CD4-positive, CD25-positive, alpha-beta regulatory T cell (primary cell): ENCODE measurements at regions not wholly inside any gene's neighbourhood (a gene's known extent, or its start where the extent isn't known, plus 50 kb on each side); places are given as distances from the start of the nearest gene placed in this dataset.

ENCODE experiments used
- ATAC-seq, 2 donors: fragments of 150-1000 bp; cut with Tn5 transposase; one replicate each; pipeline ENCODE4 v1.10.0; 2021; ENCODE audit warnings: low read depth in 2 of 2, moderate number of reproducible peaks in 2 of 2, moderate library complexity in 1 of 2
- DNase-seq, 3 donors: peaks; one replicate each; pipeline versions ENCODE4 v3.0.0 to v3.0.0-alpha.2; 2012 to 2022; ENCODE audit warnings: mixed read lengths in 1 of 3
- H3K27ac ChIP-seq: one replicate; pipeline ENCODE4 v1.7.0; 2013; ENCODE audit warnings: mild to moderate bottlenecking, low read length; ENCODE audit not compliant: insufficient read depth, poor library complexity, severe bottlenecking
- H3K27me3 ChIP-seq: one replicate; pipeline ENCODE4 v1.7.0; 2013; ENCODE audit warnings: low read length; ENCODE audit not compliant: control insufficient read depth, insufficient read depth
- H3K36me3 ChIP-seq: one replicate; pipeline ENCODE4 v1.7.0; 2013; ENCODE audit warnings: mild to moderate bottlenecking, low read length, moderate library complexity; ENCODE audit not compliant: control insufficient read depth, insufficient read depth
- H3K4me1 ChIP-seq: 2 replicates; pipeline ENCODE4 v1.7.0; 2013; ENCODE audit warnings: mild to moderate bottlenecking, low read length; ENCODE audit not compliant: insufficient read depth, control insufficient read depth, poor library complexity, severe bottlenecking
- H3K4me3 ChIP-seq: one replicate; pipeline ENCODE4 v1.7.0; 2013; ENCODE audit warnings: low read depth, mild to moderate bottlenecking, low read length, moderate library complexity
- H3K9me3 ChIP-seq, 2 experiments: 1 replicate in 1 of 2; 2 replicates in 1 of 2; pipeline ENCODE4 v1.7.0; 2013; ENCODE audit warnings: low read length in 2 of 2, mild to moderate bottlenecking in 1 of 2, moderate library complexity in 1 of 2; ENCODE audit not compliant: control insufficient read depth in 2 of 2
- H3K27ac Mint-ChIP-seq, 3 donors: one replicate each; pipeline ENCODE4 v1.8.0; 2020 to 2022; ENCODE audit warnings: mild to moderate bottlenecking in 3 of 3, mixed read lengths in 3 of 3, moderate library complexity in 2 of 3
- H3K27me3 Mint-ChIP-seq: one replicate; pipeline ENCODE4 v1.8.0; 2022; ENCODE audit warnings: mild to moderate bottlenecking, mixed read lengths
- H3K36me3 Mint-ChIP-seq: one replicate; pipeline ENCODE4 v1.8.0; 2020; ENCODE audit warnings: mixed read lengths
- H3K4me1 Mint-ChIP-seq, 4 donors: one replicate each; pipeline ENCODE4 v1.8.0; 2020 to 2022; ENCODE audit warnings: mixed read lengths in 4 of 4, mild to moderate bottlenecking in 1 of 4
- H3K4me3 Mint-ChIP-seq, 4 donors: one replicate each; pipeline ENCODE4 v1.8.0; 2020 to 2022; ENCODE audit warnings: mild to moderate bottlenecking in 4 of 4, mixed read lengths in 4 of 4, moderate library complexity in 3 of 4
- H3K9me3 Mint-ChIP-seq, 7 donors: one replicate each; pipeline ENCODE4 v1.8.0; 2020 to 2022; ENCODE audit warnings: mixed read lengths in 7 of 7, mild to moderate bottlenecking in 3 of 7, moderate library complexity in 2 of 7

- H3K4me1 Mint-ChIP-seq: no peaks in the 10 kb centered on the region
- no peak for DNase-seq
- Histone ChIP-seq H3K27me3 (no peaks in the 10 kb centered on the region), H3K27ac (no peak overlapping the region), H3K9me3 (no peaks in the 10 kb centered on the region), H3K36me3 (no peaks in the 10 kb centered on the region), H3K4me1 (no peaks in the 10 kb centered on the region), H3K4me3 (no peak overlapping the region)
- H3K36me3 Mint-ChIP-seq: no peaks in the 10 kb centered on the region
- ATAC-seq: no peak
- H3K27me3 Mint-ChIP-seq: no peaks in the 10 kb centered on the region
- peaks cover 0 to 8% (median 2%) of the 10 kb centered on the region in 7 donors for H3K9me3 Mint-ChIP-seq
- H3K4me3 Mint-ChIP-seq: no peak overlapping the region
- H3K27ac Mint-ChIP-seq: no peak overlapping the region
Observed at GRCh38 chr5:44001236-44001635, 388.0 kb downstream of the FGF10 start.

GRCh38 chr5:43997647-43998272, 391.5 kb downstream of the FGF10 start:
- H3K36me3 ChIP-seq: no peaks in the 10 kb centered on the region
- Mint-ChIP-seq H3K4me3 (no peak overlapping the region), H3K27ac (no peak overlapping the region), H3K36me3 (no peaks in the 10 kb centered on the region), H3K27me3 (no peaks in the 10 kb centered on the region), H3K9me3 (peaks cover 0 to 2% (median under 1%) of the 10 kb centered on the region in 7 donors), H3K4me1 (no peaks in the 10 kb centered on the region)
- ATAC-seq (no peak), DNase-seq (no peak)
- no peaks in the 10 kb centered on the region for H3K27me3 ChIP-seq
- H3K4me3 ChIP-seq: no peak overlapping the region
- no peaks in the 10 kb centered on the region for H3K4me1 ChIP-seq
- H3K9me3 ChIP-seq: no peaks in the 10 kb centered on the region
- H3K27ac ChIP-seq: no peak overlapping the region

GRCh38 chr5:43996221-43996620, 393.0 kb downstream of the FGF10 start:
- Mint-ChIP-seq H3K27me3 (no peaks in the 10 kb centered on the region), H3K36me3 (no peaks in the 10 kb centered on the region), H3K4me3 (no peak overlapping the region), H3K4me1 (no peaks in the 10 kb centered on the region), H3K9me3 (peaks cover 0 to 4% (median 0%) of the 10 kb centered on the region in 7 donors), H3K27ac (no peak overlapping the region)
- ATAC-seq (no peak), DNase-seq (no peak)
- H3K36me3 ChIP-seq: no peaks in the 10 kb centered on the region
- H3K9me3 ChIP-seq: no peaks in the 10 kb centered on the region
- H3K27me3 ChIP-seq: no peaks in the 10 kb centered on the region
- no peak overlapping the region for H3K27ac ChIP-seq
- no peaks in the 10 kb centered on the region for H3K4me1 ChIP-seq
- H3K4me3 ChIP-seq: no peak overlapping the region

GRCh38 chr5:43994352-43994708, 391.4 kb downstream of the NNT start:
- no peak overlapping the region for H3K27ac ChIP-seq
- Mint-ChIP-seq H3K4me3 (no peak overlapping the region), H3K27ac (no peak overlapping the region), H3K9me3 (peaks cover 0 to 4% (median 0%) of the 10 kb centered on the region in 7 donors), H3K27me3 (no peaks in the 10 kb centered on the region), H3K36me3 (no peaks in the 10 kb centered on the region), H3K4me1 (no peaks in the 10 kb centered on the region)
- no peaks in the 10 kb centered on the region for H3K36me3 ChIP-seq
- no peaks in the 10 kb centered on the region for H3K9me3 ChIP-seq
- ATAC-seq: no peak
- H3K27me3 ChIP-seq: no peaks in the 10 kb centered on the region
- DNase-seq: no peak
- H3K4me1 ChIP-seq: no peaks in the 10 kb centered on the region
- H3K4me3 ChIP-seq: no peak overlapping the region

GRCh38 chr5:43993634-43994351, 390.8 kb downstream of the NNT start:
- Mint-ChIP-seq H3K27me3 (no peaks in the 10 kb centered on the region), H3K4me3 (no peak overlapping the region), H3K27ac (no peak overlapping the region), H3K4me1 (no peaks in the 10 kb centered on the region), H3K36me3 (no peaks in the 10 kb centered on the region), H3K9me3 (peaks cover 0 to 4% (median 0%) of the 10 kb centered on the region in 7 donors)
- no peaks in the 10 kb centered on the region for H3K36me3 ChIP-seq
- no peaks in the 10 kb centered on the region for H3K9me3 ChIP-seq
- ATAC-seq (no peak), DNase-seq (no peak)
- no peaks in the 10 kb centered on the region for H3K4me1 ChIP-seq
- H3K27me3 ChIP-seq: no peaks in the 10 kb centered on the region
- no peak overlapping the region for H3K27ac ChIP-seq
- H3K4me3 ChIP-seq: no peak overlapping the region

DNA sequence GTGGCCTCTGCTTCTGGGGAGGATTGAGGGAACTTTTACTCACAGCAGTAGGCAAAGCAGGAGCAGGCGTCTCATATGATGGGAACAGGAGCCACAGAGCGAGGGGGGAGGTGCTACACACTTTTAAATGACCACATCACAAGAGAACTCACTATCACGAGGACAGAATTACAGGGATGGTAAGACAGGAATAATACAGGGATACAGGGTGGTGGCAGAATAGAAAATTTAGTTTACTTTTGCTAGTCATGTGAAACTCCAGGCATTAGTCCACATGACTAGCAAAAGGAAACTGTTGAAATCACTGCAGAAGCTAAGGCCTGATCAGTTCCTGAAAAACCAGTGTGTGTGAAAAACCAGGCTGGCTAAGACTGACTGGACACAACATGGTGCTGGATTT, 382.4 kb downstream of the NNT start:
- H3K27ac Mint-ChIP-seq: no peak overlapping the region
- H3K27me3 Mint-ChIP-seq: no peaks in the 10 kb centered on the region
- Histone ChIP-seq H3K27ac (no peak overlapping the region), H3K27me3 (no peaks in the 10 kb centered on the region), H3K36me3 (no peaks in the 10 kb centered on the region), H3K4me3 (no peak overlapping the region), H3K9me3 (no peaks in the 10 kb centered on the region), H3K4me1 (no peaks in the 10 kb centered on the region)
- H3K9me3 Mint-ChIP-seq: peaks cover 2 to 12% (median 5%) of the 10 kb centered on the region in 7 donors
- DNase-seq (no peak), ATAC-seq (no peak)
- no peak overlapping the region for H3K4me3 Mint-ChIP-seq
- H3K36me3 Mint-ChIP-seq: no peaks in the 10 kb centered on the region
- H3K4me1 Mint-ChIP-seq: no peaks in the 10 kb centered on the region

DNA sequence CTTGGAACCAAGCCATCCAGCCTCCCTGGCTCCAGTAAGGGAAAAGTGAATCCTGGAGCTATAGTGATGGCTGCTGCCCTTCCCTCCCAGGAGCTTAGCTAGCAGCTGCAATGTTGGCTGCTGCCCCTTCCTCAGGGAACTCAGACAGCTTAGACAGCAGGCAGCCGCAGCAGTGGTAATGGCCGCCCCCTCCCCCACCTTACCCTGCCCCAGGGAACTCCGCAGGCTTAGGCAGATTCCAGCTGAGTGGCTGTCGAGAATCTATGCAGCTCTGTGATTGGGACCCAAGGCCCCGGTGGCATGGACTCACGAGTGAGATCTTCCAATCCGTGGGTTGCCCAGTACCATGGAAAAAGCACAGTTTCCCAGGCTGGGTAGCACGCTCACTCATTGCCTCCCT, 378.6 kb downstream of the NNT start:
- Mint-ChIP-seq H3K27ac (peak overlapping the region in 1 of 3 donors; percentile 22), H3K4me1 (no peaks in the 10 kb centered on the region), H3K36me3 (no peaks in the 10 kb centered on the region), H3K9me3 (peaks cover 0 to 17% (median 10%) of the 10 kb centered on the region in 7 donors), H3K4me3 (no peak overlapping the region), H3K27me3 (no peaks in the 10 kb centered on the region)
- H3K4me3 ChIP-seq: no peak overlapping the region
- H3K27me3 ChIP-seq: no peaks in the 10 kb centered on the region
- H3K36me3 ChIP-seq: no peaks in the 10 kb centered on the region
- DNase-seq (no peak), ATAC-seq (no peak)
- H3K9me3 ChIP-seq: no peaks in the 10 kb centered on the region
- no peak overlapping the region for H3K27ac ChIP-seq
- H3K4me1 ChIP-seq: no peaks in the 10 kb centered on the region

DNA sequence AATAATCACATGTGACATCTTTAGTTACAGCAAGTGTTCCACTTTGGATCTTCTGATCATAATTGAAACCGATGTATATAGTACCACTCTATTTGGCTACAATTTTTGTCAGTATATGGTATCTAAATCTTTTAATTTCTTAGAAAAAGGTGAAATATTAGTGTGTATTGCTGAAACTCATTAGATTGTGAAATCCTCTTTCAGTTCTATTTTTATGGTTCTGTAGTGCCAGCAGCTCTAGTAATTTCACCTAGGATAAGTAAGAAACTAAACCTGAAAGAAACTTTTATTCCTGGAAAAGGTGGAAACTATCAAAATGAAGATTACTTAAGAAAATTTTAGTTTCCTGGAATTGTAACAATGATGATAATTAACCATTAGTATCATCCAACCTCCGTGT, 370.9 kb downstream of the NNT start:
- no peak overlapping the region for H3K4me3 ChIP-seq
- no peak overlapping the region for H3K27ac ChIP-seq
- H3K27me3 ChIP-seq: no peaks in the 10 kb centered on the region
- no peak for DNase-seq
- H3K9me3 Mint-ChIP-seq: peaks cover 0 to 12% (median 4%) of the 10 kb centered on the region in 7 donors
- H3K36me3 ChIP-seq: no peaks in the 10 kb centered on the region
- ATAC-seq: no peak
- H3K4me1 Mint-ChIP-seq: no peaks in the 10 kb centered on the region
- H3K4me3 Mint-ChIP-seq: no peak overlapping the region
- no peak overlapping the region for H3K27ac Mint-ChIP-seq
- H3K4me1 ChIP-seq: no peaks in the 10 kb centered on the region
- H3K9me3 ChIP-seq: no peaks in the 10 kb centered on the region
- H3K36me3 Mint-ChIP-seq: no peaks in the 10 kb centered on the region
- H3K27me3 Mint-ChIP-seq: no peaks in the 10 kb centered on the region
